Activated T-helper 2 cell treated with anti-CD3 and anti-CD28 coated beads, Interferon-gamma antibody, Interleukin-2, Interleukin-4, amounts not matched to agents 10 μg/mL and 5 μg/mL and 100 μg/mL, durations not matched to agents 14 hours and 24 hours and 36 hours (primary cell): ENCODE measurements at regions not wholly inside any gene's neighbourhood (a gene's known extent, or its start where the extent isn't known, plus 50 kb on each side); places are given as distances from the start of the nearest gene placed in this dataset.

Experiments used
- DNase-seq: peaks from one replicate; pipeline ENCODE4 v3.0.0; 2021; ENCODE audit warnings: low spot score
- H3K27ac Mint-ChIP-seq: one replicate; pipeline ENCODE4 v1.8.0; 2021; ENCODE audit warnings: mixed read lengths
- H3K27me3 Mint-ChIP-seq: one replicate; pipeline ENCODE4 v1.8.0; 2021; ENCODE audit warnings: low read depth, mixed read lengths
- H3K36me3 Mint-ChIP-seq: one replicate; pipeline ENCODE4 v1.8.0; 2021; ENCODE audit warnings: low read depth, mixed read lengths
- H3K4me1 Mint-ChIP-seq: one replicate; pipeline ENCODE4 v1.8.0; 2021; ENCODE audit warnings: low read depth, mixed read lengths
- H3K4me3 Mint-ChIP-seq: one replicate; pipeline ENCODE4 v1.8.0; 2021; ENCODE audit warnings: low read depth, mild to moderate bottlenecking, moderate library complexity, mixed read lengths
- H3K9me3 Mint-ChIP-seq: one replicate; pipeline ENCODE4 v1.8.0; 2021; ENCODE audit warnings: mixed read lengths
- intact Hi-C: fragments of 100-400 bp; cut with micrococcal nuclease; formaldehyde crosslinking; loops from one replicate; pipeline ENCODE4 v1.15.1; 2023

GRCh38 chr18:61203151-61203550 lies 130.1 kb upstream of the CDH20 start:
- Mint-ChIP-seq H3K9me3 (no peaks in the 10 kb centered on the region), H3K27me3 (no peaks in the 10 kb centered on the region), H3K4me1 (no peaks in the 10 kb centered on the region), H3K27ac (no peak overlapping the region), H3K4me3 (no peak overlapping the region), H3K36me3 (no peaks in the 10 kb centered on the region)
- intact Hi-C loops = no loop called here
- DNase-seq = no peak

GRCh38 chr18:61209801-61210200 lies 123.4 kb upstream of the CDH20 start:
- Mint-ChIP-seq H3K9me3 (peaks cover 7% of the 10 kb centered on the region), H3K27me3 (no peaks in the 10 kb centered on the region), H3K4me1 (no peaks in the 10 kb centered on the region), H3K36me3 (no peaks in the 10 kb centered on the region), H3K27ac (no peak overlapping the region), H3K4me3 (no peak overlapping the region)
- DNase-seq = no peak
- intact Hi-C loops = no loop called here

DNA sequence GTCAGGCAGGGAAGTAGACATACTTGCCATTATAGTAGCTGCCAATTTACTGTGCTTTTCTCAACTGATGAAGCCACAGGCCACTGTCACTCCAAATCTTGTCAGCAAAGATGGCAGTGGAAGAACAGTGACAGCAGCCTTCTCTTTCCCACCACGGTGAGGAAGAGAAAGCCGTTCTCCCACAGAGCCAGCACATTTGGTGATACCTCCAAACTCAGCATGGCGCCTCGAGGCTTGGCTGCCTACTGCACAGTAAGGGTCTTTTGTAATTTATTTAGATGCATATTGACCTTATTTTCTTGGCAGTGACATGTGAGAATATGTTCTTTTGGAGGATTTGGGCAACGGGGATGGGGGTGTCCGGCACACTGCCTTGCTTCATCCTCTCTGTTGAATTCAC lies 117.2 kb upstream of the CDH20 start:
- peaks cover 18% of the 10 kb centered on the region for H3K9me3 Mint-ChIP-seq
- no peaks in the 10 kb centered on the region for H3K27me3 Mint-ChIP-seq
- DNase-seq = no peak
- H3K27ac Mint-ChIP-seq = no peak overlapping the region
- intact Hi-C loops = no loop called here
- H3K4me3 Mint-ChIP-seq = no peak overlapping the region
- no peaks in the 10 kb centered on the region for H3K4me1 Mint-ChIP-seq
- H3K36me3 Mint-ChIP-seq = no peaks in the 10 kb centered on the region

DNA sequence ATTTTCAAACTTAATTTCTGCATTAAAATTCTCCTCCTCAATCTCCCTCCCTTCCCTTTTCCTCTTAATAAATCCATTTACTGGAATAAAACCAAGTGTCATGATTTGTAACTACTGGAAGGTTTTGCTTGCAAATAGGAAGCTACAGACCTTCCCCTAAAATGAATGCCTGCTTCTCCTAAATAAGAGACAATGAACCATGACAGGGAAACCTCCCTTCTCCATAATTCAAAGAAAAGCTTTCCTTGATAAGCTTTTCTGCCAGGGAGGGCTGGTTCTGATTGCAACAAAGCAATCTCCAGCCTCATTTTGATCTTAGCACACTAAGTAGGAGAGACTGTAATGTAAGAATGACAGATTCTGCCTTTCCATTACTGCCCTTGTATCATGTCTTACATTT lies 111.0 kb upstream of the CDH20 start:
- H3K36me3 Mint-ChIP-seq = no peaks in the 10 kb centered on the region
- no peak for DNase-seq

DNA sequence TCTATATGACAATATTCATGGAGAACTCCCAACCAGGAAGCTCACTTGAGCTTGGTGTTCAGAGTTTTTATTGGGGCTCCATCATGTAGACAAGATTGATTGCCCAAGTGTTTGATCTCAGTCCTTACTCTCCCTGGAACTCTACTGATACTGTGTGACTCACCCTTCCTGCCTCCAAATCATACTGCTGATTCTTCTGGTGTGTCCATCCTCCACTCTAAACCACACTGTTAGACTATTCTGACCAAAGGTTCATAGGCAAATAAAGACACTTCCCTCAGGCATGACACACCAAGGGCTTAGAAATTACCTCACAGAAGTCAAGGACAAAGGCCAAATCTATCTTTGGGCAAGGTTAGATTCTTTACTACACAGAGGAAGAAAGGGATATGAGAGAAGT lies 107.9 kb upstream of the CDH20 start:
- DNase-seq = no peak
- H3K4me1 Mint-ChIP-seq = no peaks in the 10 kb centered on the region
- H3K27ac Mint-ChIP-seq = no peak overlapping the region
- no peaks in the 10 kb centered on the region for H3K36me3 Mint-ChIP-seq
- H3K4me3 Mint-ChIP-seq = no peak overlapping the region
- intact Hi-C loops = no loop called here
- H3K27me3 Mint-ChIP-seq = no peaks in the 10 kb centered on the region
- H3K9me3 Mint-ChIP-seq = peaks cover 7% of the 10 kb centered on the region

More for the DNA sequence above, 111.0 kb upstream of the CDH20 start:
- intact Hi-C loops = no loop called here
- H3K27ac Mint-ChIP-seq = no peak overlapping the region
- H3K4me3 Mint-ChIP-seq = no peak overlapping the region
- no peaks in the 10 kb centered on the region for H3K27me3 Mint-ChIP-seq
- H3K4me1 Mint-ChIP-seq = no peaks in the 10 kb centered on the region
- H3K9me3 Mint-ChIP-seq = peaks cover 20% of the 10 kb centered on the region

GRCh38 chr18:61236356-61237057 lies 96.7 kb upstream of the CDH20 start:
- Mint-ChIP-seq H3K4me1 (no peaks in the 10 kb centered on the region), H3K9me3 (no peaks in the 10 kb centered on the region), H3K27me3 (no peaks in the 10 kb centered on the region), H3K36me3 (no peaks in the 10 kb centered on the region), H3K27ac (no peak overlapping the region), H3K4me3 (no peak overlapping the region)
- DNase-seq = no peak
- intact Hi-C loops = no loop called here

DNA sequence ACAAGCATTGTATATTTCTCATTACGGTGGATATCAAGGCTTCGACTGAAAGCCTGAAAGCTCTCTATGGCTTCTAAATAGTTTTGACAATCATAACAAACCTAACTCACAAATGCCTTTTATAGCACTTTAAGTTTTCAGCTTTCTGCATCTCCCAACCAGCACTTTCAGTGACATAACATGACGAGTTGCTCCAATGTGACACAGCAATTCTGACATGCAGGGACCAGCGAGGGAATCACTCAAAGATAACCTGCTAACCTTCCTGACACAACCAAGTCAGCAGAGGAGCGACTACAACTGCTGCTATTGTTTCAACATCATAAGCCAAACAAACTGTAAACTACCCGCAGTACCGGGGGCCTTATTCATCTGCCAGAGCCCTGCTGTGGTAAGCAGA lies 95.7 kb upstream of the CDH20 start:
- H3K9me3 Mint-ChIP-seq = no peaks in the 10 kb centered on the region
- H3K27me3 Mint-ChIP-seq = no peaks in the 10 kb centered on the region
- H3K4me1 Mint-ChIP-seq = no peaks in the 10 kb centered on the region
- DNase-seq = no peak
- H3K36me3 Mint-ChIP-seq = no peaks in the 10 kb centered on the region
- intact Hi-C loops = no loop called here
- no peak overlapping the region for H3K27ac Mint-ChIP-seq
- H3K4me3 Mint-ChIP-seq = no peak overlapping the region

DNA sequence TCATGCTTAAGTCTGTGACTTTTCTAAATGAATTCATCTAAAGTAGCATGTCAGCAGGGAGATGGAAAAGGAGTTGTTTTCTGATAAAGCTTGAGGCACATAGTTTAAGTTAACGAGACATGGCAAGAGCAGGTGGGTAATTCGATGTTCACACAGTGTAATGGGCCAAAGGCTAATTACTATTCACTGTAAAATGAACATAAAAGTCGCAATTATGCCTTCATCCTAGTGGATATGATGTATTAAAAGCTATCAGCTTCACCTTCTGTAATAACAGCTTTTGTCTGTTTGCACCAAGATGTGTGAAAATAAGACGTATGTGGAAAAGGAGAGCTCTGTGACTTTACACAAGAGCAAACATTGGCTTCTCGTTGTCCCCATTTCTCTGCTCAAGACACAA lies 94.2 kb upstream of the CDH20 start:
- Mint-ChIP-seq H3K4me3 (no peak overlapping the region), H3K36me3 (no peaks in the 10 kb centered on the region), H3K4me1 (no peaks in the 10 kb centered on the region), H3K27me3 (no peaks in the 10 kb centered on the region), H3K27ac (no peak overlapping the region), H3K9me3 (no peaks in the 10 kb centered on the region)
- intact Hi-C loops = no loop called here
- no peak for DNase-seq

GRCh38 chr18:61241260-61241853 lies 91.9 kb upstream of the CDH20 start:
- H3K36me3 Mint-ChIP-seq = no peaks in the 10 kb centered on the region

DNA sequence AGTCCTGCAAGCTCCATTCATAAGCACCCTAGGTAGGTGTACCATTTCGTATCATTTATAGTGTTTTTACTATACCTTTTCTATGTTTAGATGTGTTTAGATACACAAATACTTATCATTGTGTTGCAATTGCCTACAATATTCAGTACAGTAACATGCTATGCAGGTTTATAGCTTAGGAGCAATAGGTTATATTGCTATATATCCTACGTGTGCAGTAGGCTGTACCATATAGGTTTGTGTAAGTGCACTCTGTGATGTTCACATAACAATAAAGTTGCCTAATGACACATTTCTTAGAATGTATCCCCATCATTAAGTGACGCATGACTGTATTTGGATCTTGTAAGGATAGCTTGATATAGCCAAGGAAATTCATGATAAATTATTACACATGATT lies 88.6 kb upstream of the CDH20 start:
- H3K4me1 Mint-ChIP-seq = no peaks in the 10 kb centered on the region
- no peak overlapping the region for H3K27ac Mint-ChIP-seq
- H3K4me3 Mint-ChIP-seq = no peak overlapping the region
- no peaks in the 10 kb centered on the region for H3K27me3 Mint-ChIP-seq
- DNase-seq = no peak
- no peaks in the 10 kb centered on the region for H3K36me3 Mint-ChIP-seq
- intact Hi-C loops = no loop called here
- peaks cover 4% of the 10 kb centered on the region for H3K9me3 Mint-ChIP-seq

More at GRCh38 chr18:61241260-61241853, 91.9 kb upstream of the CDH20 start:
- Mint-ChIP-seq H3K27me3 (no peaks in the 10 kb centered on the region), H3K4me1 (no peaks in the 10 kb centered on the region), H3K27ac (no peak overlapping the region), H3K4me3 (no peak overlapping the region), H3K9me3 (peaks cover 2% of the 10 kb centered on the region)
- DNase-seq = no peak
- intact Hi-C loops = no loop called here

DNA sequence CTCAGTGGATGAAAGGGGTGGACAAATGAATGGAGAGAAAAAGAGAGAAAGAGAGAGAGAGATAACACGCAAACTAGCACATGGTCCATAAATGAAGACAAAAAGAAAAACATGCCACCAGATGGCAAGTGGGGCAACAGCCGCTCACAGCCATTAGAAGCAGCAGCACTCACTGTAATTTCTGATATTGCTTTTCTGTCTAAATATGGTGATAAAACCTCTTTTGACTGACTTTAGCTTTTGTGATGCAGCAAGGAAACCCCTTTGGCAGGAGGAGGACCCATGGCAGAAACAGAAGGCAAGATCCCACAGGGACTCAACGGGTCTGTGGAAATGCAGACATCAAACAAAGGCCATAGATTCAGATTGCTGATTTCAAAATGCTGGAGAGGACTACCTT lies 88.0 kb upstream of the CDH20 start:
- H3K9me3 Mint-ChIP-seq = peaks cover 4% of the 10 kb centered on the region
- no peak overlapping the region for H3K27ac Mint-ChIP-seq
- DNase-seq = no peak
- H3K4me1 Mint-ChIP-seq = no peaks in the 10 kb centered on the region
- intact Hi-C loops = no loop called here
- no peaks in the 10 kb centered on the region for H3K27me3 Mint-ChIP-seq
- no peak overlapping the region for H3K4me3 Mint-ChIP-seq
- H3K36me3 Mint-ChIP-seq = no peaks in the 10 kb centered on the region

DNA sequence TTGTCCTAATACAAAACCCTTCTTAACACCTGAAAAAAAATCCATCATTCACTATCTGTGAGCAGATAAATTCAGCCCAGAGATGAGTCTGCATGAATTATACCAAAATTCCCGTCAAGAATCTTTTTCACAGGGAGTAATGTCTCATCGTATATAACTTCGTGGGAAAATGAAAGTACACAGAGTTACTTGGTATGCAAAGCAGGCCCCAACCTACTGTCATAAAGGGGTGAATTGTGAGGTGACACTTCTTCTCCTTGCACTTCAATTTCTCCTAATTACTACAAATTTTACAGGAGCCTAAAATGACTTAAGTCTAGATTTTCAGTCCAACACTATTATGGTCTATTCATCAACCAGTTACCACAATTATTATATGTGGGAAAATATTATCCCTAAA lies 84.6 kb upstream of the CDH20 start:
- Mint-ChIP-seq H3K36me3 (no peaks in the 10 kb centered on the region), H3K9me3 (peaks cover 4% of the 10 kb centered on the region), H3K4me3 (no peak overlapping the region), H3K4me1 (no peaks in the 10 kb centered on the region), H3K27me3 (no peaks in the 10 kb centered on the region), H3K27ac (no peak overlapping the region)
- intact Hi-C loops = no loop called here
- DNase-seq = no peak

- Mint-ChIP-seq H3K9me3 (no peaks in the 10 kb centered on the region), H3K27ac (no peak overlapping the region), H3K4me1 (no peaks in the 10 kb centered on the region), H3K4me3 (no peak overlapping the region), H3K27me3 (no peaks in the 10 kb centered on the region), H3K36me3 (no peaks in the 10 kb centered on the region)
- DNase-seq = no peak
- intact Hi-C loops = no loop called here
These were observed 76.9 kb upstream of the CDH20 start for GRCh38 chr18:61256291-61256690.
